B cell (primary cell): ENCODE measurements at regions not wholly inside any gene's neighbourhood (a gene's known extent, or its start where the extent isn't known, plus 50 kb on each side); places are given as distances from the start of the nearest gene placed in this dataset.

Experiments
- EZH2 ChIP-seq: IDR thresholded peaks from 2 replicates; pipeline ENCODE4 v1.6.1; 2012; ENCODE audit warnings: borderline replicate concordance, low read depth, mild to moderate bottlenecking, moderate library complexity, low read length; ENCODE audit not compliant: insufficient read depth, poor library complexity, severe bottlenecking
- TF ChIP-seq, protein P1 (sequence below): fragments of 200-600 bp; IDR thresholded peaks from one replicate; pipeline ENCODE4 v1.8.0; 2022; ENCODE audit warnings: antibody characterized with exemption, mild to moderate bottlenecking

DNA sequence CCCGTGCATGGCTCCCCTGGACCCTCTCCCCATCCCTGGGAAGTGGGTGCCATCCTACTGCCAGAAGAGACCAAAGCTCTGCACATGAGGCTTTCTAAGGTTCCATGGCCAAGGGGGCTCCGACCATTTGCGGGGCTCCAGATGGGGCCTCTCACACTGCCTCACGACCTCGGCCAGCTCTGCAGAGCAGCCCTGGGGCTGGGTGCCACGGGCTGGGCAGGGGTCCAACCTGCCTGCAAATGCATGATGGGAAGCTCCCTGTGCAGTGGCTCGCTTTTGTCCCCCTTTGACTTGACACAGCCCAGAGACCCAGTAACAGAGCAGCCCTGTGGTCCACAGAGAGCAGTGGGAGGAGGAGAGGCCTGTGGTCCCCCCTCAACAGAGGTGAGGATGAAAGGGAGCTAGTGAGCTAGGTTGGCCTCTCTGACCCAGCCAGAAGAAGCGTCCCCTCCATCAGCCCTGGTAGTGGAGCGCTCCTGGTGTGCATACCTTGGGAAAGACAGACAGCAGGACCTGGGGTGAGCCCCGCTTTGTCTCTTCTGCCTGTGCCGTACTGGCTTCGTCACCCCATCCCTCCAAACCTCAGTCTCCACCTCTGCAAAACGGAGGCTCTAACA lies 174.1 kb downstream of the DDX1 start:
- TF ChIP-seq, protein P1, sequence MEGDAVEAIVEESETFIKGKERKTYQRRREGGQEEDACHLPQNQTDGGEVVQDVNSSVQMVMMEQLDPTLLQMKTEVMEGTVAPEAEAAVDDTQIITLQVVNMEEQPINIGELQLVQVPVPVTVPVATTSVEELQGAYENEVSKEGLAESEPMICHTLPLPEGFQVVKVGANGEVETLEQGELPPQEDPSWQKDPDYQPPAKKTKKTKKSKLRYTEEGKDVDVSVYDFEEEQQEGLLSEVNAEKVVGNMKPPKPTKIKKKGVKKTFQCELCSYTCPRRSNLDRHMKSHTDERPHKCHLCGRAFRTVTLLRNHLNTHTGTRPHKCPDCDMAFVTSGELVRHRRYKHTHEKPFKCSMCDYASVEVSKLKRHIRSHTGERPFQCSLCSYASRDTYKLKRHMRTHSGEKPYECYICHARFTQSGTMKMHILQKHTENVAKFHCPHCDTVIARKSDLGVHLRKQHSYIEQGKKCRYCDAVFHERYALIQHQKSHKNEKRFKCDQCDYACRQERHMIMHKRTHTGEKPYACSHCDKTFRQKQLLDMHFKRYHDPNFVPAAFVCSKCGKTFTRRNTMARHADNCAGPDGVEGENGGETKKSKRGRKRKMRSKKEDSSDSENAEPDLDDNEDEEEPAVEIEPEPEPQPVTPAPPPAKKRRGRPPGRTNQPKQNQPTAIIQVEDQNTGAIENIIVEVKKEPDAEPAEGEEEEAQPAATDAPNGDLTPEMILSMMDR: no peak
- TF ChIP-seq EZH2: no peak
